Hematopoietic multipotent progenitor cell (in vitro differentiated cells): ENCODE measurements at regions not wholly inside any gene's neighbourhood (a gene's known extent, or its start where the extent isn't known, plus 50 kb on each side); places are given as distances from the start of the nearest gene placed in this dataset.
"Not testable (repeated sequence)": the region's sequence is repeated elsewhere in the genome, so short reads cannot be mapped to it uniquely, and the experiment has no call there.

Experiments used
- DNase-seq, 3 donors: peaks; one replicate each; pipeline ENCODE4 v3.0.0-alpha.2; 2011 to 2015; ENCODE audit warnings: low read depth in 2 of 3, low spot score in 2 of 3

DNA sequence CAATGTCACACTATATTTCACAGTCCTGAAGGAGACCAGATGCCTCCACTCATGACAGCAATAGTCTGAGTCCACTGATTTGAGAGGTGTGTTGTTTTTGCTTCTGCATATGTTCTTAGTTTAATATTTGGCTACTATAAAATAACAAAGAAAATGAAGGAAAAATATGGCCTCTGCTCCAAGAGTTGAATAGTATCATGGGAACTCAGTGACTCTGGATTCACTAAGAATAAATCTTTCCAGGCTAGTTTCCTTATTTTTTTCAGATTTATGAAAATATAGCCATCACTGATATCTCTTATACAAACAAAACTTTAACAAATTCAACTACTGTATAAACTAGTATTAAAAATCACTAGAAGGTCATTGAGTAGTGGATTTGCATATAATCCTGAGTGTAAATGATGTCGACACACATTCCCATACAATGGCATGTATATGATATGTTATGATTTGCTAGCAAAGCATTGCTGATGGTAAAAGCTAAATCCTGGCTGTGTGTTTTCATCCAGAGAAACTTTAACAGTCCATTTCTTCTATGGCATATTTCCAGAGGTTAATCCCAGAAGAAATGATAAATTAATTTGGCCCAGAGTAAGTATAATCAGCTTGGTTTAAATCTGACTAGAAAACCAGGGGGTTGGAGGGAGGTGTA lies 66.0 kb upstream of the VIPR2 start:
- no peak for DNase-seq

DNA sequence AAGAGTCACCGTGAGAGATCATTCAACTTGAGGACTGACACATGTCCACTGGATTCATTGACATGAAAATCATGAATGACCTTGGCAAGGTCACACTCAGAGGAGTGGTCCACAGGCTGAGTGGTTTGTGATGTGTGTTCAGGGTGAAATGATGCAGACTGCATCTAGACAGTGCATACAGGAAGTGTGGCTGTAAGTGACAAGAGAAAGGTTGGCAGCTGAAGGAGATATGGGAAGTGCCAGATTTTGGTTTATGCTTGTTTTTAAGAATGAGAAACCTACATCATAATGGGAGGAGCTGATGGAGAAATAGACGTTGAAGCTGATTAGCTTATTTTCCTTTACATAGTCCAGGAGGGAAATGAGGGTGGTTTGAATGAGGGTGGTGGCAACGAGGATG lies 64.8 kb upstream of the VIPR2 start:
- DNase-seq = peak in 2 of 3 donors; percentile 21 to 52

DNA sequence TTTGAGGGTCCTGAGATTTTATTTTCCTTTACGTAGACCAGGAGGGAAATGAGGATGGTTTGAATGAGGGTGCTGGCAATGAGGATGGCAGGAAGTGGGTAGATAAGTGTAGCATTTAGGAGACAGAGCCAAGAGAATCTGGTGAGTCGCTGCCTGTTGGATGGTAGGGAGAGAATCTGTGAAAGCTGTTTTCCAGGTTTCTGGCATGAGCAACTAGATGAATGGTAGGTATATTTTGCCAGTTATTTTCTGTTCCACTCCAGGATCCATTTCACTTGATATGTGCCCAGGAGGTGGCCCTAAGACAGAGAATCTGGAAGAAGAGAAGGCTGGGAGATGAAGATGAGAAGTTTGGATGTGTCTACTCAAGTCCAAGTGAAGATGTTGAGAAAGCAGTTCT lies 63.3 kb upstream of the VIPR2 start:
- no peak for DNase-seq

- DNase-seq = no peak
Measured at GRCh38 chr7:159207393-159207792, 62.7 kb upstream of the VIPR2 start.

- no peak for DNase-seq
Measured at GRCh38 chr7:159205833-159206232, 61.2 kb upstream of the VIPR2 start.

- no peak for DNase-seq
Measured at GRCh38 chr7:159204664-159205063, 60.0 kb upstream of the VIPR2 start.

DNA sequence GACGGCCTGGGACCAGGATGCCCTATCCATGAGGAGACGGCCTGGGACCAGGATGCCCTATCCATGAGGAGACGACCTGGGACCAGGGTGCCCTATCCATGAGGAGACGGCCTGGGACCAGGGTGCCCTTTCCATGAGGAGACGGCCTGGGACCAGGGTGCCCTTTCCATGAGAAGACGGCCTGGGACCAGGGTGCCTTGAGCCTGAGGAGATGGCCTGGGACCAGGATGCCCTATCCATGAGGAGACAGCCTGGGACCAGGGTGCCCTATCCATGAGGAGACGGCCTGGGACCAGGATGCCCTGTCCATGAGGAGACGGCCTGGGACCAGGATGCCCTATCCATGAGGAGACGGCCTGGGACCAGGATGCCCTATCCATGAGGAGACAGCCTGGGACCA lies 58.6 kb upstream of the VIPR2 start:
- not testable (repeated sequence) for DNase-seq

DNA sequence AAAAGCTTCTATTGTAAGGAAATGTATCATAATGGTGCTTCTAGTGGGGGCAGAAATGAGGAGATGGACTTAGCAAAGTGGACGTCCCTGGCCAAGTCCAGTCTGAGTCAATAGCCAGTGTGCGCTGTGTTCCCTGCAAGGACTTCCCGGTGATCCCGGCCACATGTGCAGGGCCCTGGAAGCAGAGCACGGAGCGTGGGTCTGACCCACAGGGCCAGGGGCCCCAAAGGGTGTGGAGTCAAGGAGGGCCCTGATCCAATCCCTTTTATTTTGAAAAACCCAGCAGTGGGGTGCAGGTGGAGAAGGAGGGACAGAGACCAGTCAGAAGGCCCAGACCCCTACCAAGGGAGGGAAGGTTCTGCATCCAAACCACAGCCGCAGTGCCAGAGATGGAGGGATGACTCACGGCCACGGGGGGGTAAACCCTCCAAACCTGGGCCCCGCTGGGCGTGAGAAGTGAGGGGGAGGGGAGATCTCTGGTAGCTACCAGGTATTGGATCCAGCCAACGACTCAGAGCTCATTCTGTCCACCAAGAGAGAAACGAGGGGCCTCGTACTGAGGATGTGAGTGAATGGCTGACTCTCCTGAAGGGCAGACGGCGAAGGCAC lies 57.2 kb upstream of the VIPR2 start:
- no peak for DNase-seq

DNA sequence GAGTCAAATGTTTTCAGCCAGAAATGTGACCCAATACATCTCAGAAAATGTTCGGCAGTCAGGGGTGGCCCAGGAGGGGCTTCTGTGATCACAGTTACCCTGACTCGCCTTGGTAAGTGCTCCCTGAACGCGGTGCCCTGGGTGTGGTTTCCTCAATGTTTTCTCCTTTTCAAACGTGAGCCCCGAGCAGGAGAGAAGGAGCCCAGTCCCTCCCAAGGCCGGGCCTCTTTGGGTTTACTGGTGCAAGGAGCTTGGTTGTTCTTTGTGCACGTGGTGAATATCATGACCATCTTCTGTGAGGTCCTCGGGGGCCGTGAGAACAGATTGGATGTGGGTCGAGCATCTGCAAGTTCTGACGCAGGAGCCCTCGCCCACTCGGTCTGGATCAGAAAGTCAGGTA lies 55.8 kb upstream of the VIPR2 start:
- no peak for DNase-seq

GRCh38 chr7:159198016-159198724 lies 53.5 kb upstream of the VIPR2 start:
- DNase-seq = no peak

- DNase-seq = peak in 2 of 3 donors; percentile 46 to 51
Measured at GRCh38 chr7:159197066-159197975, 52.7 kb upstream of the VIPR2 start.

DNA sequence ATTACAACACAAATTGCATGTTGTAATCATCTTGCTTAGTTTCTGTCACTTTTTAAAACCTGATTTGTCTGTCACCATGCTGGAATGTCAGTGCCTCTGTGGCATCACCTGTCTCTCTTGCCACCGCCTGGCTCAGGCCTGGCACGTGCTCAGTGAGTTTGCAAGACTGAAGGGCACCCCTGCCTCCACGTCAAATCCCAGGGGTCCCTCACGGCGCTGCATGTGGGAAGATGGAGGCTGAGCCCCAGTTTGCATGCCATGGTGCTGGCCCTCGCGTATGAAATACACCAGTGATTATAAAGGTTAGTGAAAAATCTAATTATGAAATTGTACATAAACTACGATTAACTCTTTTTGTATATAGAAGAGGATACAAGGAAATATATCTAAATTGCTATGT lies 51.9 kb upstream of the VIPR2 start:
- DNase-seq = no peak

- DNase-seq = peak in 1 of 3 donors; percentile 31
Measured at GRCh38 chr7:159195946-159196345, 51.3 kb upstream of the VIPR2 start.
